ENCODE measurements at regions not wholly inside any gene's neighbourhood (a gene's known extent, or its start where the extent isn't known, plus 50 kb on each side); places are given as distances from the start of the nearest gene placed in this dataset.

- Histone ChIP-seq H3K9me3 (no peaks in the 10 kb centered on the region), H3K27ac (no peak overlapping the region), H3K4me1 (no peaks in the 10 kb centered on the region), H3K4me3 (no peak overlapping the region), H3K27me3 (no peaks in the 10 kb centered on the region), H3K36me3 (no peaks in the 10 kb centered on the region)
- no peak for DNase-seq (ENCODE audit: low spot score in 2 of 2)
- TF ChIP-seq EP300 (IDR thresholded peaks at IDR 0.05), result no peak
- no peak for TF ChIP-seq POLR2A (IDR thresholded peaks at IDR 0.05)
- TF ChIP-seq CTCF (IDR thresholded peaks at IDR 0.05), result no peak
- 64 to 66% methylated on average over 2 of the region's 2 CpGs for WGBS, 2 donors
Measured at GRCh38 chr5:17346811-17347210, 129.4 kb downstream of the BASP1 start.

GRCh38 chr5:17352223-17352622 is 134.8 kb downstream of the BASP1 start:
- H3K4me1 ChIP-seq, result no peaks in the 10 kb centered on the region
- no peaks in the 10 kb centered on the region for H3K36me3 ChIP-seq
- no peak overlapping the region for H3K27ac ChIP-seq
- H3K27me3 ChIP-seq, result no peaks in the 10 kb centered on the region
- H3K4me3 ChIP-seq, result no peak overlapping the region
- no peak for DNase-seq (ENCODE audit: low spot score in 2 of 2)
- TF ChIP-seq EP300 (IDR thresholded peaks at IDR 0.05) (no peak), POLR2A (IDR thresholded peaks at IDR 0.05) (no peak)
- no peaks in the 10 kb centered on the region for H3K9me3 ChIP-seq
- WGBS, 2 donors, result 71 to 74% methylated on average over 3 of the region's 3 CpGs

DNA sequence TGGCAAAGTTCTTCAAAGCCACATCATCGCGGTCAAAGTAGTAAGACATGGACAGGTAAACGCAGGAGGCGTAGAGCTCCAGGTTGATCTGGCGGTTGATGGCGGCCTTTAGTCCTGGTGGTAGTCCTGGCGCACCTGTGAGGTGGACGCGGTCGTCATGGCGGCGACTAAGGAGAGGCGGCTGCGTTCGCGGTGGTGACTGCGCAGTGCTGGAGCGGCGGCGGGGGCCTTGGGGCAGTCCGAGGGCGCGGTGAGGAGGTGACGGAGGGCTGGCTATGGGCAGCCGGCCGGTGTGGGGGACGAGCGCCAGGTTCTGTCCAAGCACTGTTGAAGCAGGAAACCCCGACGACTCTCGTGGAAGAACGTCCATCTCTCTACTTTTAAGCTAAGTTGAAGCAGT is 136.8 kb downstream of the BASP1 start:
- no peak for DNase-seq (ENCODE audit: low spot score in 2 of 2)
- TF ChIP-seq CTCF (IDR thresholded peaks at IDR 0.05) (no peak), POLR2A (IDR thresholded peaks at IDR 0.05) (no peak), EP300 (IDR thresholded peaks at IDR 0.05) (no peak)
- Histone ChIP-seq H3K27ac (no peak overlapping the region), H3K36me3 (no peaks in the 10 kb centered on the region), H3K27me3 (no peaks in the 10 kb centered on the region), H3K4me1 (no peaks in the 10 kb centered on the region), H3K4me3 (no peak overlapping the region), H3K9me3 (no peaks in the 10 kb centered on the region)
- WGBS, 2 donors, result 94 to 96% methylated on average over 32 of the region's 32 CpGs

DNA sequence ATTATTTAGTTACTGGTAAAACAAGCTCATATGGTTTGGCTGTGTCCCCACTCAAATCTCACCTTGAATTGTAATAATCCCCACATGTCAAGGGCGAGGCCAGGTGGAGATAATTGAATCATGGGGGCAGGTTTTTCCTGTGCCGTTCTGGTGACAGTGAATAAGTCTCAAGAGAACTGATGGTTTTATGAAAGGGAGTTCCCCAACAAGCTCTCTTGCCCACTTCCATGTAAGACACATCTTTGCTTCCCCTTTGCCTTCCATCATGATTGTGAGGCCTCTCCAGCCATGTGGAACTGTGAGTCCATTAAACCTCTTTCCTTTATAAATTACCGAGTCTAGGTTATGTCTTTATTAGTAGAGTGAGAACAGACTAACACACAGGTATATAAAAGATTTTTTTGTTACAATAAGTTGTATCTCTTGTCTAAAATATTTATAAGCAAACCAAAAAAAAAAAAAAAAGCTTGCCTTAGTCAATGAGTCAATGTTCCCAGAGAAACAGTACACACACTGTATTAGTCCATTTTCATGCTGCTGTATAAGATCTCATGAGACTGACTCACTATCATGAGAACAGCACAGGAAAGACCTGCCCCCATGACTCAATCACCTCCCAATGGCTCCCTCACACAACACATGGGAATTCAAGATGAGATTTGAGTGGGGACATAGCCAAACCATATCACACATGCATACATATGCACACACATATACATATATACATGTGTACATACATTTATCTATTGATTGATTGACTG is 138.3 kb downstream of the BASP1 start:
- no peaks in the 10 kb centered on the region for H3K4me1 ChIP-seq
- H3K27me3 ChIP-seq, result no peaks in the 10 kb centered on the region
- WGBS, 2 donors, result 86 to 88% methylated on average over 3 of the region's 3 CpGs
- H3K4me3 ChIP-seq, result no peak overlapping the region
- no peaks in the 10 kb centered on the region for H3K36me3 ChIP-seq
- H3K27ac ChIP-seq, result no peak overlapping the region
- H3K9me3 ChIP-seq, result no peaks in the 10 kb centered on the region
- TF ChIP-seq POLR2A (IDR thresholded peaks at IDR 0.05) (no peak), EP300 (IDR thresholded peaks at IDR 0.05) (no peak), CTCF (IDR thresholded peaks at IDR 0.05) (no peak)
- no peak for DNase-seq (ENCODE audit: low spot score in 2 of 2)

- Histone ChIP-seq H3K4me1 (no peaks in the 10 kb centered on the region), H3K27me3 (no peaks in the 10 kb centered on the region), H3K9me3 (no peaks in the 10 kb centered on the region), H3K4me3 (no peak overlapping the region), H3K36me3 (no peaks in the 10 kb centered on the region), H3K27ac (no peak overlapping the region)
- TF ChIP-seq EP300 (IDR thresholded peaks at IDR 0.05) (no peak), POLR2A (IDR thresholded peaks at IDR 0.05) (no peak), CTCF (IDR thresholded peaks at IDR 0.05) (no peak)
- 79 to 86% methylated on average over 1 of the region's 1 CpG for WGBS, 2 donors
- no peak for DNase-seq (ENCODE audit: low spot score in 2 of 2)
Measured at GRCh38 chr5:17356551-17356950, 139.1 kb downstream of the BASP1 start.

Data from tibial nerve (tissue), 4 donors.